Fibroblast of lung (primary cell): ENCODE measurements at regions not wholly inside any gene's neighbourhood (a gene's known extent, or its start where the extent isn't known, plus 50 kb on each side); places are given as distances from the start of the nearest gene placed in this dataset.

Source experiments
- DNase-seq, 2 donors: peaks; one replicate each; pipeline versions ENCODE4 v3.0.0 to v3.0.0-alpha.2; 2010; ENCODE audit warnings: low read depth in 2 of 2
- H2AFZ ChIP-seq: 2 replicates; pipeline ENCODE4 v1.5.1; 2012; ENCODE audit warnings: low read length, control low read depth, inconsistent platforms
- H3K27ac ChIP-seq: 2 replicates; pipeline ENCODE4 v1.5.1; 2011; ENCODE audit warnings: low read length, control low read depth; ENCODE audit not compliant: insufficient read depth
- H3K27me3 ChIP-seq: 2 replicates; pipeline ENCODE4 v1.5.1; 2011; ENCODE audit warnings: mild to moderate bottlenecking, low read length; ENCODE audit not compliant: control insufficient read depth, insufficient read depth
- H3K36me3 ChIP-seq: 2 replicates; pipeline ENCODE4 v1.5.1; 2011; ENCODE audit warnings: low read length; ENCODE audit not compliant: control insufficient read depth, insufficient read depth
- H3K4me1 ChIP-seq: 2 replicates; pipeline ENCODE4 v1.5.1; 2011; ENCODE audit warnings: low read length; ENCODE audit not compliant: control insufficient read depth, insufficient read depth; ENCODE audit errors: extremely low read depth
- H3K4me2 ChIP-seq: 2 replicates; pipeline ENCODE4 v1.5.1; 2011; ENCODE audit warnings: low read length, control low read depth; ENCODE audit not compliant: insufficient read depth; ENCODE audit errors: extremely low read depth
- H3K4me3 ChIP-seq, 4 experiments: fragments of 200-600 bp in 1 of 4; sonication (generic) in 1 of 4; replicated peaks in 1 of 4; 2 replicates each; pipeline ENCODE4 v1.5.1; 2011 to 2016; ENCODE audit warnings: low read length in 4 of 4, low read depth in 3 of 4, mild to moderate bottlenecking in 3 of 4, control low read depth in 2 of 4, inconsistent platforms in 1 of 4, mixed read lengths in 1 of 4; ENCODE audit not compliant: insufficient read depth in 1 of 4; ENCODE audit errors: control extremely low read depth in 1 of 4
- H3K79me2 ChIP-seq: 2 replicates; pipeline ENCODE4 v1.5.1; 2012; ENCODE audit warnings: mild to moderate bottlenecking, low read length, inconsistent platforms; ENCODE audit not compliant: control insufficient read depth, insufficient read depth
- H3K9ac ChIP-seq: 2 replicates; pipeline ENCODE4 v1.5.1; 2011; ENCODE audit warnings: mild to moderate bottlenecking, low read length, control low read depth; ENCODE audit not compliant: insufficient read depth
- H3K9me3 ChIP-seq: 2 replicates; pipeline ENCODE4 v1.5.1; 2012; ENCODE audit warnings: low read depth, low read length; ENCODE audit not compliant: control insufficient read depth, insufficient read depth
- H4K20me1 ChIP-seq: 2 replicates; pipeline ENCODE4 v1.5.1; 2011; ENCODE audit warnings: low read length; ENCODE audit not compliant: control insufficient read depth, insufficient read depth; ENCODE audit errors: extremely low read depth
- EZH2 ChIP-seq: IDR thresholded peaks from 2 replicates; pipeline ENCODE4 v1.5.1; 2012; ENCODE audit warnings: low read length, control low read depth, mild to moderate bottlenecking; ENCODE audit errors: missing control alignments
- TF ChIP-seq, protein P1 (sequence below), 2 donors: IDR thresholded peaks in 1 of 2; conservative IDR thresholded peaks in 1 of 2; 1 replicate in 1 of 2; 2 replicates in 1 of 2; pipeline ENCODE4 v1.5.1; 2011 to 2012; ENCODE audit warnings: low read length in 2 of 2, control low read depth in 1 of 2, inconsistent platforms in 1 of 2, low read depth in 1 of 2, mild to moderate bottlenecking in 1 of 2

DNA sequence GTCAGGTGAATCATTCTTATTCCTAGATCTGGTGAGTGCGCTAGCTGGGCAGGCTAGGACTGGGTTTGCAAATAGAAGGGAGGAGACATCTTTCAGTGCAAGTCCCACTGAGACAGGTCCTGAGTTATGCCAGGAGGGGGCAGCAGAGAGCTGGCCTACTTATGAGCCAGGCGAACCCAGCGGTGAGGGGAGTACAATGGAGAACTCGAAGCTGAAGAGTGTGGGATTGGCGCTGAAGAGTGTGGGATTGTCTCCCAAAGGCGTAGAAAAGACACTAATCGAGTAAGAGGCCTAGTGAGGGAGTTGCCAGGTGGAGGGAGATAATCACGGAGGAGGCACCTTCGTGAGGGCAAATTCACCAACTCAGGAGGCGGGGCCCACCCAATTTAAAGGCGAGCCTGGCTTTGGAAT lies 91.7 kb upstream of the CXorf66 start:
- Histone ChIP-seq H4K20me1 (no peaks in the 10 kb centered on the region), H3K9me3 (no peaks in the 10 kb centered on the region), H3K4me2 (no peak overlapping the region), H2AFZ (no peak overlapping the region), H3K27me3 (no peaks in the 10 kb centered on the region), H3K79me2 (no peaks in the 10 kb centered on the region), H3K27ac (no peak overlapping the region), H3K36me3 (no peaks in the 10 kb centered on the region), H3K9ac (no peak overlapping the region), H3K4me1 (no peaks in the 10 kb centered on the region), H3K4me3 (no peak overlapping the region)
- DNase-seq: peak; percentile 55 to 64
- no peak for TF ChIP-seq EZH2
- TF ChIP-seq, protein P1, sequence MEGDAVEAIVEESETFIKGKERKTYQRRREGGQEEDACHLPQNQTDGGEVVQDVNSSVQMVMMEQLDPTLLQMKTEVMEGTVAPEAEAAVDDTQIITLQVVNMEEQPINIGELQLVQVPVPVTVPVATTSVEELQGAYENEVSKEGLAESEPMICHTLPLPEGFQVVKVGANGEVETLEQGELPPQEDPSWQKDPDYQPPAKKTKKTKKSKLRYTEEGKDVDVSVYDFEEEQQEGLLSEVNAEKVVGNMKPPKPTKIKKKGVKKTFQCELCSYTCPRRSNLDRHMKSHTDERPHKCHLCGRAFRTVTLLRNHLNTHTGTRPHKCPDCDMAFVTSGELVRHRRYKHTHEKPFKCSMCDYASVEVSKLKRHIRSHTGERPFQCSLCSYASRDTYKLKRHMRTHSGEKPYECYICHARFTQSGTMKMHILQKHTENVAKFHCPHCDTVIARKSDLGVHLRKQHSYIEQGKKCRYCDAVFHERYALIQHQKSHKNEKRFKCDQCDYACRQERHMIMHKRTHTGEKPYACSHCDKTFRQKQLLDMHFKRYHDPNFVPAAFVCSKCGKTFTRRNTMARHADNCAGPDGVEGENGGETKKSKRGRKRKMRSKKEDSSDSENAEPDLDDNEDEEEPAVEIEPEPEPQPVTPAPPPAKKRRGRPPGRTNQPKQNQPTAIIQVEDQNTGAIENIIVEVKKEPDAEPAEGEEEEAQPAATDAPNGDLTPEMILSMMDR (conservative IDR thresholded peaks at IDR 0.05 in 1 of 2, IDR thresholded peaks at IDR 0.05 in 1 of 2; ENCODE audit: low read depth in 1 of 2, low read length in 2 of 2): peak; percentile 80 to 81

DNA sequence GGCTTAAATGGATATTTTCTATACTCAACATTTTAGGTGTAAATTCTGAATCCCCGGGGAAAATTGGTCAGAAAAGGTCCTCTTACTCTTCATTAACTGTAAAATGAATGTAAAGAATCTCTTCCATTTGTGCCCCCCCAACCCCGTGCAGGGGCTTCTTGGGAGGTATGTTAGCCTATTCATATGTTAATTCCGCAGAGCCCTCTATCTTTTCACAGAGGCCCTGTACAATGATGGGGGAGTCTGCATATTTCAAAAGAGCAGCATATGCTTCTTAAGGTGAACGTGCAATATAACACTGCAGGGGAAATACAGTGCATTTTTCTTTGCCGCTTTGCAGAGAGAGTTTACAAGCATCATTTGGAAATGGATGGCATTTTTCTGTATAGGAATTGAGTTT lies 88.5 kb upstream of the CXorf66 start:
- no peak overlapping the region for H2AFZ ChIP-seq
- no peak overlapping the region for H3K27ac ChIP-seq
- no peak overlapping the region for H3K4me2 ChIP-seq
- no peaks in the 10 kb centered on the region for H4K20me1 ChIP-seq
- no peak overlapping the region for H3K4me3 ChIP-seq
- H3K27me3 ChIP-seq: no peaks in the 10 kb centered on the region
- no peaks in the 10 kb centered on the region for H3K9me3 ChIP-seq
- no peak overlapping the region for H3K9ac ChIP-seq
- H3K36me3 ChIP-seq: no peaks in the 10 kb centered on the region
- no peaks in the 10 kb centered on the region for H3K79me2 ChIP-seq
- TF ChIP-seq, protein P1 (conservative IDR thresholded peaks at IDR 0.05 in 1 of 2, IDR thresholded peaks at IDR 0.05 in 1 of 2; ENCODE audit: low read depth in 1 of 2, low read length in 2 of 2): no peak
- no peak for TF ChIP-seq EZH2
- DNase-seq: no peak
- H3K4me1 ChIP-seq: no peaks in the 10 kb centered on the region

DNA sequence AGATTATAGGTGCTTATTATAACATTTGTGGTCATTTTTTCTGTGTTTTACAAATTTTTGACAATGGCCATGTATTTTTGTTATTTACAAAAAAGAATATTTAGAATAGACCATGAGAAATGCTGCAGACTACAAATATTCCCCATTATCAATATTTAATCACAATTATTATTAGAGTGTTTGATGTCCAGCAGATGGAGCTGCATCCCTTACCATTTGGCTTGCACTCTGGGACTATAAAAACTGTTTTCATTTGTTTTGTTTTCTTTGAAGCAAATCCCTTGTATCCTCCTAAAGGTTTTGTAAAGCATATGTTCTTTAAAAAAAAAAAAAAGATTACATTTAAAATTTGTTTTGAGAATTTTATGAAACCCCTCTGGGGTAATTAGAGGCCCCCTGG lies 85.6 kb upstream of the CXorf66 start:
- no peak overlapping the region for H3K4me3 ChIP-seq
- H3K27ac ChIP-seq: no peak overlapping the region
- H3K9ac ChIP-seq: no peak overlapping the region
- no peak overlapping the region for H2AFZ ChIP-seq
- no peak overlapping the region for H3K4me2 ChIP-seq
- H3K27me3 ChIP-seq: no peaks in the 10 kb centered on the region
- TF ChIP-seq, protein P1 (conservative IDR thresholded peaks at IDR 0.05 in 1 of 2, IDR thresholded peaks at IDR 0.05 in 1 of 2; ENCODE audit: low read depth in 1 of 2, low read length in 2 of 2): peak; percentile 21 to 37
- no peak for TF ChIP-seq EZH2
- H3K79me2 ChIP-seq: no peaks in the 10 kb centered on the region
- peak; percentile 4 to 8 for DNase-seq
- H4K20me1 ChIP-seq: no peaks in the 10 kb centered on the region
- H3K4me1 ChIP-seq: no peaks in the 10 kb centered on the region
- no peaks in the 10 kb centered on the region for H3K9me3 ChIP-seq
- no peaks in the 10 kb centered on the region for H3K36me3 ChIP-seq
